HG03045 (cell line): ENCODE measurements at regions not wholly inside any gene's neighbourhood (a gene's known extent, or its start where the extent isn't known, plus 50 kb on each side); places are given as distances from the start of the nearest gene placed in this dataset.
"Not testable (repeated sequence)": the region's sequence is repeated elsewhere in the genome, so short reads cannot be mapped to it uniquely, and the experiment has no call there.

Experiments used
- ATAC-seq: cut with Tn5 transposase; IDR thresholded peaks from one replicate; pipeline ENCODE4 v1.9.1; 2021; ENCODE audit warnings: mild to moderate bottlenecking, moderate library complexity; ENCODE audit not compliant: unreplicated experiment

- no peak for ATAC-seq
Observed at GRCh38 chr10:3580565-3580964, 204.4 kb downstream of the KLF6 start.

- no peak for ATAC-seq
Observed at GRCh38 chr10:3579845-3580244, 205.2 kb downstream of the KLF6 start.

GRCh38 chr10:3578682-3579081 lies 206.3 kb downstream of the KLF6 start:
- no peak for ATAC-seq

- no peak for ATAC-seq
Observed at GRCh38 chr10:3578159-3578558, 206.8 kb downstream of the KLF6 start.

- no peak for ATAC-seq
Observed at GRCh38 chr10:3574451-3574850, 210.6 kb downstream of the KLF6 start.

- no peak for ATAC-seq
Observed at GRCh38 chr10:3573498-3573897, 211.5 kb downstream of the KLF6 start.

- no peak for ATAC-seq
Observed at GRCh38 chr10:3571310-3571825, 213.6 kb downstream of the KLF6 start.

GRCh38 chr10:3570855-3571266 lies 214.1 kb downstream of the KLF6 start:
- no peak for ATAC-seq

- ATAC-seq, result no peak
Observed at GRCh38 chr10:3570131-3570729, 214.8 kb downstream of the KLF6 start.

GRCh38 chr10:3568983-3569382 lies 216.0 kb downstream of the KLF6 start:
- ATAC-seq, result no peak

- ATAC-seq, result no peak
Observed at GRCh38 chr10:3568392-3568791, 216.6 kb downstream of the KLF6 start.

- no peak for ATAC-seq
Observed at GRCh38 chr10:3567291-3567963, 217.6 kb downstream of the KLF6 start.

- no peak for ATAC-seq
Observed at GRCh38 chr10:3566627-3567026, 218.4 kb downstream of the KLF6 start.

- ATAC-seq, result no peak
Observed at GRCh38 chr10:3564346-3565002, 220.5 kb downstream of the KLF6 start.

- ATAC-seq, result no peak
Observed at GRCh38 chr10:3563298-3563697, 221.7 kb downstream of the KLF6 start.

- not testable (repeated sequence) for ATAC-seq
Observed at GRCh38 chr10:3560628-3561027, 224.4 kb downstream of the KLF6 start.

- no peak for ATAC-seq
Observed at GRCh38 chr10:3559527-3559926, 225.5 kb downstream of the KLF6 start.

GRCh38 chr10:3559011-3559410 lies 226.0 kb downstream of the KLF6 start:
- ATAC-seq, result no peak

- not testable (repeated sequence) for ATAC-seq
Observed at GRCh38 chr10:3556191-3557017, 228.6 kb downstream of the KLF6 start.

- ATAC-seq, result no peak
Observed at GRCh38 chr10:3554121-3554522, 230.9 kb downstream of the KLF6 start.

GRCh38 chr10:3552281-3552680 lies 232.7 kb downstream of the KLF6 start:
- no peak for ATAC-seq
